Endothelial cell of umbilical vein (primary cell): ENCODE measurements at regions not wholly inside any gene's neighbourhood (a gene's known extent, or its start where the extent isn't known, plus 50 kb on each side); places are given as distances from the start of the nearest gene placed in this dataset.

Source experiments
- BruUV-seq: library from RNA; stranded (reverse); fragments of 400-500 nt; replicated peaks from 2 replicates; lab custom pipeline; 2021; lab: Mats Ljungman, UMichigan
- CTCF ChIA-PET: fragments of 300-600, 350-600 bp; sonication (Branson Sonifier 250); formaldehyde crosslinking; loops from one replicate; lab custom pipeline; 2021; ENCODE audit warnings: antibody characterized with exemption, inconsistent platforms; lab: Charles Lee
- POLR2A ChIA-PET: fragments of 300-600, 350-600 bp; sonication (Branson Sonifier 250); formaldehyde crosslinking; loops from one replicate; lab custom pipeline; 2021; ENCODE audit warnings: antibody characterized with exemption, inconsistent platforms; lab: Charles Lee
- DNase-seq: peaks from one replicate; pipeline ENCODE4 v3.0.0-alpha.2; 2011; ENCODE audit warnings: low read depth, low spot score
- FAIRE-seq: peaks from 2 replicates; lab custom pipeline; 2011; peaks lifted over from hg19 to GRCh38; lab: Jason Lieb, UNC
- H2AFZ ChIP-seq: 2 replicates; pipeline ENCODE4 v1.6.0; 2012; ENCODE audit warnings: low read depth, low read length, control low read depth, inconsistent platforms
- H3K27ac ChIP-seq: 2 replicates; pipeline ENCODE4 v1.5.1; 2011; ENCODE audit warnings: low read depth, mild to moderate bottlenecking, control low read depth, low read length, moderate library complexity; ENCODE audit not compliant: insufficient read depth
- H3K27me3 ChIP-seq, 2 experiments: 2 replicates each; pipeline versions ENCODE4 v1.6.0 to v1.6.1; 2011; ENCODE audit warnings: low read length in 2 of 2, mixed read lengths in 1 of 2; ENCODE audit not compliant: control insufficient read depth in 2 of 2, insufficient read depth in 2 of 2
- H3K36me3 ChIP-seq, 2 experiments: 2 replicates in 1 of 2; 3 replicates in 1 of 2; pipeline ENCODE4 v1.5.1; 2011; ENCODE audit warnings: low read length in 2 of 2, mild to moderate bottlenecking in 1 of 2, moderate library complexity in 1 of 2; ENCODE audit not compliant: control insufficient read depth in 2 of 2, insufficient read depth in 2 of 2; ENCODE audit errors: extremely low read depth in 1 of 2
- H3K4me1 ChIP-seq: 3 replicates; pipeline ENCODE4 v1.5.1; 2011; ENCODE audit warnings: mild to moderate bottlenecking, low read length; ENCODE audit not compliant: control insufficient read depth, insufficient read depth; ENCODE audit errors: extremely low read depth
- H3K4me2 ChIP-seq: 2 replicates; pipeline ENCODE4 v1.6.1; 2011; ENCODE audit warnings: low read length, control low read depth, mixed read lengths; ENCODE audit not compliant: insufficient read depth
- H3K4me3 ChIP-seq, 3 experiments: fragments of 200-600 bp in 1 of 3; sonication (generic), shearing (Covaris generic) in 1 of 3; replicated peaks in 1 of 3; 2 replicates each; pipeline ENCODE4 v1.5.1; 2011 to 2016; ENCODE audit warnings: control low read depth in 3 of 3, low read length in 3 of 3, mild to moderate bottlenecking in 2 of 3, inconsistent platforms in 1 of 3, low read depth in 1 of 3, moderate library complexity in 1 of 3; ENCODE audit not compliant: insufficient read depth in 1 of 3
- H3K79me2 ChIP-seq: 2 replicates; pipeline ENCODE4 v1.6.0; 2012; ENCODE audit warnings: low read length, inconsistent platforms; ENCODE audit not compliant: control insufficient read depth, insufficient read depth
- H3K9ac ChIP-seq: replicated peaks from 2 replicates; pipeline ENCODE3; 2011; ENCODE audit warnings: low read length, control low read depth; ENCODE audit not compliant: insufficient read depth; ENCODE audit errors: extremely low read depth
- H3K9me1 ChIP-seq: replicated peaks from 3 replicates; pipeline ENCODE4 v1.6.0; 2011; ENCODE audit warnings: mild to moderate bottlenecking, low read length; ENCODE audit not compliant: control insufficient read depth, insufficient read depth; ENCODE audit errors: extremely low read depth
- H3K9me3 ChIP-seq: replicated peaks from 2 replicates; pipeline ENCODE4 v1.5.1; 2012; ENCODE audit warnings: low read length, inconsistent platforms; ENCODE audit not compliant: control insufficient read depth, insufficient read depth
- H4K20me1 ChIP-seq: replicated peaks from 2 replicates; pipeline ENCODE3; 2011; ENCODE audit warnings: mild to moderate bottlenecking, low read length; ENCODE audit not compliant: control insufficient read depth, insufficient read depth; ENCODE audit errors: extremely low read depth
- CTCF ChIP-seq, 2 donors: IDR thresholded peaks; 1 replicate in 1 of 2; 2 replicates in 1 of 2; pipeline ENCODE4 v1.5.1; 2011; ENCODE audit warnings: low read length in 2 of 2, mild to moderate bottlenecking in 2 of 2, moderate library complexity in 2 of 2, control low read depth in 1 of 2, inconsistent platforms in 1 of 2, low read depth in 1 of 2; ENCODE audit not compliant: insufficient read depth in 1 of 2; ENCODE audit errors: extremely low read depth in 1 of 2
- EZH2 ChIP-seq: IDR thresholded peaks from 2 replicates; pipeline ENCODE4 v1.6.1; 2012; ENCODE audit warnings: borderline replicate concordance, low read depth, mild to moderate bottlenecking, moderate library complexity, low read length, inconsistent platforms; ENCODE audit not compliant: severe bottlenecking
- FOS ChIP-seq: IDR thresholded peaks from 2 replicates; pipeline ENCODE4 v1.6.1; 2011; ENCODE audit warnings: mild to moderate bottlenecking, low read length, moderate library complexity, borderline replicate concordance; ENCODE audit not compliant: insufficient read depth
- GATA2 ChIP-seq: IDR thresholded peaks from 2 replicates; pipeline ENCODE4 v1.7.0; 2011; ENCODE audit warnings: low read depth, mild to moderate bottlenecking, moderate library complexity, mixed read lengths, low read length; ENCODE audit not compliant: insufficient read length, insufficient read depth
- JUN ChIP-seq: IDR thresholded peaks from 2 replicates; pipeline ENCODE4 v1.6.1; 2011; ENCODE audit warnings: borderline replicate concordance, low read depth; ENCODE audit not compliant: insufficient read length, insufficient read depth
- MAX ChIP-seq: IDR thresholded peaks from 2 replicates; pipeline ENCODE4 v1.6.1; 2011; ENCODE audit not compliant: insufficient read depth, insufficient read length
- MYC ChIP-seq: IDR thresholded peaks from one replicate; pipeline ENCODE4 v1.6.1; 2011; ENCODE audit warnings: mild to moderate bottlenecking, low read depth, low read length
- POLR2A ChIP-seq: IDR thresholded peaks from 2 replicates; pipeline ENCODE4 v1.6.1; 2012; ENCODE audit warnings: low read depth, mild to moderate bottlenecking, control low read depth, low read length
- POLR2AphosphoS5 ChIP-seq: IDR thresholded peaks from 2 replicates; pipeline ENCODE4 v1.6.1; 2012; ENCODE audit warnings: low read depth, mild to moderate bottlenecking, control low read depth, low read length, moderate library complexity; ENCODE audit not compliant: insufficient read depth
- dilution Hi-C: fragments of 300-500 bp; cut with MboI; formaldehyde crosslinking; loops from one replicate; pipeline ENCODE4 v1.15.0; 2019; ENCODE audit warnings: low sequenced_read_pairs; ENCODE audit not compliant: extremely low pct_ligation_motif_present
- intact Hi-C: fragments of 100-400 bp; cut with micrococcal nuclease; formaldehyde crosslinking; loops from one replicate; pipeline ENCODE4 v1.10.0; 2022

- Histone ChIP-seq H3K4me1 (no peaks in the 10 kb centered on the region), H2AFZ (no peak overlapping the region), H3K27ac (no peak overlapping the region), H4K20me1 (no peaks in the 10 kb centered on the region), H3K9me3 (no peaks in the 10 kb centered on the region), H3K9ac (no peak overlapping the region), H3K27me3 (peaks cover 2% of the 10 kb centered on the region in 2 experiments), H3K4me3 (no peak overlapping the region), H3K79me2 (no peaks in the 10 kb centered on the region), H3K36me3 (no peaks in the 10 kb centered on the region), H3K4me2 (no peak overlapping the region), H3K9me1 (no peaks in the 10 kb centered on the region)
- DNase-seq, result no peak
- dilution Hi-C loops (no loop called here), intact Hi-C loops (no loop called here)
- POLR2A ChIA-PET, result no interaction called here
- FAIRE-seq, result no peak
- BruUV-seq, result no TSS peak
- CTCF ChIA-PET, result interaction anchor here (1.3 kb wide), 1 partner anchor 29 kb away, joined by 4 read pairs; no protein-coding TSS in a partner anchor
- TF ChIP-seq JUN (no peak), POLR2A (no peak), GATA2 (no peak), CTCF (IDR thresholded peaks at IDR 0.05; ENCODE audit: extremely low read depth in 1 of 2, insufficient read depth in 1 of 2, low read depth in 1 of 2, low read length in 2 of 2) (no peak), MYC (no peak), MAX (no peak), EZH2 (no peak), POLR2AphosphoS5 (no peak), FOS (no peak)
Observed at GRCh38 chr6:44504301-44504791, 116.8 kb downstream of the CDC5L start.
